CD4-positive, alpha-beta memory T cell (primary cell): ENCODE measurements at regions not wholly inside any gene's neighbourhood (a gene's known extent, or its start where the extent isn't known, plus 50 kb on each side); places are given as distances from the start of the nearest gene placed in this dataset.

Experiments used
- CTCF ChIA-PET: fragments of 350-600 bp; sonication (Branson Sonifier 250); formaldehyde crosslinking; loops from one replicate; lab custom pipeline; 2021; ENCODE audit warnings: inconsistent platforms; ENCODE audit not compliant: partially characterized antibody; lab: Charles Lee
- POLR2A ChIA-PET: fragments of 350-600 bp; sonication (Branson Sonifier 250); formaldehyde crosslinking; loops from one replicate; lab custom pipeline; 2021; ENCODE audit not compliant: partially characterized antibody; lab: Charles Lee
- DNase-seq, 5 donors: peaks; one replicate each; pipeline versions ENCODE4 v3.0.0 to v3.0.0-alpha.2; 2020 to 2022; ENCODE audit warnings: mixed read lengths in 1 of 5
- H3K27ac ChIP-seq: one replicate; pipeline ENCODE4 v1.7.0; 2013; ENCODE audit warnings: low read depth, low read length
- H3K27me3 ChIP-seq: 2 replicates; pipeline ENCODE4 v1.7.0; 2013; ENCODE audit warnings: mild to moderate bottlenecking, low read length, moderate library complexity; ENCODE audit not compliant: insufficient read depth
- H3K36me3 ChIP-seq: 2 replicates; pipeline ENCODE4 v1.7.0; 2013; ENCODE audit warnings: mild to moderate bottlenecking, low read length, moderate library complexity; ENCODE audit not compliant: insufficient read depth
- H3K4me1 ChIP-seq: 2 replicates; pipeline ENCODE4 v1.7.0; 2013; ENCODE audit warnings: mild to moderate bottlenecking, low read length, moderate library complexity; ENCODE audit not compliant: insufficient read depth
- H3K4me3 ChIP-seq, 2 donors: one replicate each; pipeline ENCODE4 v1.7.0; 2013; ENCODE audit warnings: low read length in 2 of 2, mild to moderate bottlenecking in 1 of 2
- H3K9me3 ChIP-seq, 2 donors: one replicate each; pipeline ENCODE4 v1.7.0; 2013; ENCODE audit warnings: low read length in 2 of 2, control low read depth in 1 of 2; ENCODE audit not compliant: control insufficient read depth in 1 of 2
- H3K27ac Mint-ChIP-seq, 7 donors: one replicate each; pipeline ENCODE4 v1.8.0; 2020 to 2021; ENCODE audit warnings: mixed read lengths in 7 of 7, mild to moderate bottlenecking in 6 of 7, inconsistent platforms in 3 of 7, moderate library complexity in 3 of 7
- H3K27me3 Mint-ChIP-seq, 2 donors: one replicate each; pipeline ENCODE4 v1.8.0; 2020 to 2021; ENCODE audit warnings: mixed read lengths in 2 of 2
- H3K36me3 Mint-ChIP-seq, 2 donors: one replicate each; pipeline ENCODE4 v1.8.0; 2020 to 2021; ENCODE audit warnings: mixed read lengths in 2 of 2, inconsistent platforms in 1 of 2, mild to moderate bottlenecking in 1 of 2
- H3K4me1 Mint-ChIP-seq, 4 donors: one replicate each; pipeline ENCODE4 v1.8.0; 2020 to 2021; ENCODE audit warnings: mixed read lengths in 4 of 4, mild to moderate bottlenecking in 1 of 4
- H3K4me3 Mint-ChIP-seq, 8 donors: one replicate each; pipeline ENCODE4 v1.8.0; 2020 to 2021; ENCODE audit warnings: mixed read lengths in 8 of 8, mild to moderate bottlenecking in 7 of 8, moderate library complexity in 6 of 8, inconsistent platforms in 3 of 8
- H3K9me3 Mint-ChIP-seq, 8 donors: one replicate each; pipeline ENCODE4 v1.8.0; 2020 to 2021; ENCODE audit warnings: mixed read lengths in 8 of 8, mild to moderate bottlenecking in 5 of 8, inconsistent platforms in 3 of 8, moderate library complexity in 1 of 8
- intact Hi-C: fragments of 100-400 bp; cut with micrococcal nuclease; formaldehyde crosslinking; loops from one replicate; pipeline ENCODE4 v1.15.1; 2023

- Histone ChIP-seq H3K27me3 (no peaks in the 10 kb centered on the region), H3K4me1 (no peaks in the 10 kb centered on the region), H3K9me3 (no peaks in the 10 kb centered on the region), H3K36me3 (no peaks in the 10 kb centered on the region), H3K27ac (no peak overlapping the region), H3K4me3 (no peak overlapping the region)
- H3K4me3 Mint-ChIP-seq = no peak overlapping the region
- no peaks in the 10 kb centered on the region for H3K27me3 Mint-ChIP-seq
- intact Hi-C loops = no loop called here
- ChIA-PET CTCF (no interaction called here), POLR2A (no interaction called here)
- H3K4me1 Mint-ChIP-seq = no peaks in the 10 kb centered on the region
- H3K27ac Mint-ChIP-seq = no peak overlapping the region
- H3K9me3 Mint-ChIP-seq = peaks cover 0 to 13% (median 6%) of the 10 kb centered on the region in 8 donors
- no peak for DNase-seq
- no peaks in the 10 kb centered on the region for H3K36me3 Mint-ChIP-seq
These were observed 1410.7 kb upstream of the ATXN8OS start for GRCh38 chr13:68696907-68697306.

- Histone ChIP-seq H3K9me3 (no peaks in the 10 kb centered on the region), H3K4me1 (no peaks in the 10 kb centered on the region), H3K27me3 (no peaks in the 10 kb centered on the region), H3K36me3 (no peaks in the 10 kb centered on the region), H3K27ac (no peak overlapping the region), H3K4me3 (no peak overlapping the region)
- no peak for DNase-seq
- H3K4me3 Mint-ChIP-seq = no peak overlapping the region
- no peak overlapping the region for H3K27ac Mint-ChIP-seq
- ChIA-PET CTCF (no interaction called here), POLR2A (no interaction called here)
- intact Hi-C loops = no loop called here
- peaks cover 0 to 11% (median 2%) of the 10 kb centered on the region in 8 donors for H3K9me3 Mint-ChIP-seq
- no peaks in the 10 kb centered on the region for H3K4me1 Mint-ChIP-seq
- H3K36me3 Mint-ChIP-seq = no peaks in the 10 kb centered on the region
- H3K27me3 Mint-ChIP-seq = no peaks in the 10 kb centered on the region
These were observed 1415.6 kb upstream of the ATXN8OS start for GRCh38 chr13:68692049-68692448.

DNA sequence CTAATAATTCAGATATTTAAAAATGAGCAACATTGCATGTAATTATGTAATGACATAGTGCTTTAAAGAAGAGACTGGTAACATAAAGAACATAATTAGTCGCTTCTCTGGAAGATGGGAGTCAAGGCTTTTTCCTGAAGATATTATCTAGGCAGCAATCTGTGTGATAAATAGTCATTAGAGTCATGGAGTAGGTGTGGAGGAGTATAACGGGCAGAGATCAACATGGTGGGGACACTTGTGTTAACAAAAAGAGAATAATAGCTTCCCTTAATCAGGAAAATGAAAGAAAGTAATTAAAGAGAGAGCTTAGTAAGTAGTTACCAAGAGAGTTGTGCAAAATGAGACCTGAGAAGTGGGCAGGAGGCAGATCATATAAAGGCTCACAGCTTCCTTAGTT, 1417.1 kb upstream of the ATXN8OS start:
- Mint-ChIP-seq H3K9me3 (peaks cover 0 to 12% (median 2%) of the 10 kb centered on the region in 8 donors), H3K27ac (no peak overlapping the region), H3K36me3 (no peaks in the 10 kb centered on the region), H3K4me1 (no peaks in the 10 kb centered on the region), H3K27me3 (no peaks in the 10 kb centered on the region), H3K4me3 (no peak overlapping the region)
- Histone ChIP-seq H3K4me1 (no peaks in the 10 kb centered on the region), H3K27ac (no peak overlapping the region), H3K4me3 (no peak overlapping the region), H3K27me3 (no peaks in the 10 kb centered on the region), H3K9me3 (no peaks in the 10 kb centered on the region), H3K36me3 (no peaks in the 10 kb centered on the region)
- CTCF ChIA-PET = no interaction called here
- POLR2A ChIA-PET = no interaction called here
- intact Hi-C loops = no loop called here
- no peak for DNase-seq

DNA sequence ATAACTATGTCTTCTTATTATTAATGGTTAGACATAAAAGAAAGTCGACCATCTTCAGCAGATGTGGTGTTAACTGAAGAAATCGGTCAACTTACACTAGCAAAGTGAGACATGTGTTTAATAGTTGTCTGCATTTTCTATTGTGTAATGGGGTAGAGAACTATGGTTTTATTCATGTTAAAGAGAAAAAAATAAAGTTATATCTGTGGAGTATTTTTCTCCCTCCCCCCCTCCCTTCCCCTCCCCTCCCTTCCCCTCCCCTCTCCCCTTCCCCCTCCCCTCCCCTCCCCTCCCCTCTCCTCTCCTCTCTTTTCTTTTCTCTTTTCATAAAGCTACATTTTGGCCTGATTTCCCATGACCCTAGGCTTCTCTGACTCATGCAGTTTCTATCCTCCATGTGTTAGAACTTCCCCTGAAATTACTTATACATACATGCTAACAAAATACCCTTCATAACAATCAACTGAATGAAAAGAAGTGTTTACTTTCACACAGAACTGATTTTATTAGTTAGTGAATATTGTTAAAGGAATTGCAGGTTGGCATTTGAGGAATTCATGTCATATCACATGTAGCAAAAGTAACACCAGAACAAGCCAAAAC, 1431.0 kb upstream of the ATXN8OS start:
- POLR2A ChIA-PET = no interaction called here
- peaks cover 0 to 9% (median under 1%) of the 10 kb centered on the region in 8 donors for H3K9me3 Mint-ChIP-seq

DNA sequence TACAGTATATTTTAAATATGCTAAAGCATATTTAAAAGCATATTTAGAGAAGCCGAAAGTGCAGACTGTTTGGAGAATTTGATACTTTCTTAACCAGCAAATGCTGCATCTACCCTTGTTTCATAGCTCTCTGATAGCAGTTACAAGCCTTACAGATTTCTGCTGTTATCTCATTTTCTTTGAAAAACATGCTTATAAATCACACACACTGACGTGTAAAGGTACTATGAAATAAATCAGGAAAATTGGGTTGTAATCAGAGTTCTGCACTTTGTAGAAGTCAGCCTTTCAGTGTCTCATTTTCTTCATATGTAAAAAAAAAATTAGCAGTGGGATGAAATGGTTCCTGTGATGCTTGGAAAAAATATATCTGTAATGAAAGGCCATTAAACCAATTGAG, 1432.4 kb upstream of the ATXN8OS start:
- Mint-ChIP-seq H3K27me3 (no peaks in the 10 kb centered on the region), H3K9me3 (peaks cover 0 to 10% (median under 1%) of the 10 kb centered on the region in 8 donors), H3K27ac (no peak overlapping the region), H3K4me3 (no peak overlapping the region), H3K4me1 (no peaks in the 10 kb centered on the region), H3K36me3 (no peaks in the 10 kb centered on the region)
- no peak for DNase-seq
- no peak overlapping the region for H3K27ac ChIP-seq
- no peaks in the 10 kb centered on the region for H3K27me3 ChIP-seq
- ChIA-PET POLR2A (no interaction called here), CTCF (no interaction called here)
- H3K4me3 ChIP-seq = no peak overlapping the region
- H3K4me1 ChIP-seq = no peaks in the 10 kb centered on the region
- H3K9me3 ChIP-seq = no peaks in the 10 kb centered on the region
- intact Hi-C loops = no loop called here
- H3K36me3 ChIP-seq = no peaks in the 10 kb centered on the region

More for the DNA sequence above, 1431.0 kb upstream of the ATXN8OS start:
- Mint-ChIP-seq H3K36me3 (no peaks in the 10 kb centered on the region), H3K4me3 (no peak overlapping the region), H3K4me1 (no peaks in the 10 kb centered on the region), H3K27ac (no peak overlapping the region), H3K27me3 (no peaks in the 10 kb centered on the region)
- CTCF ChIA-PET = no interaction called here
- Histone ChIP-seq H3K27me3 (no peaks in the 10 kb centered on the region), H3K4me1 (no peaks in the 10 kb centered on the region), H3K27ac (no peak overlapping the region), H3K36me3 (no peaks in the 10 kb centered on the region), H3K9me3 (no peaks in the 10 kb centered on the region), H3K4me3 (no peak overlapping the region)
- intact Hi-C loops = no loop called here
- no peak for DNase-seq

DNA sequence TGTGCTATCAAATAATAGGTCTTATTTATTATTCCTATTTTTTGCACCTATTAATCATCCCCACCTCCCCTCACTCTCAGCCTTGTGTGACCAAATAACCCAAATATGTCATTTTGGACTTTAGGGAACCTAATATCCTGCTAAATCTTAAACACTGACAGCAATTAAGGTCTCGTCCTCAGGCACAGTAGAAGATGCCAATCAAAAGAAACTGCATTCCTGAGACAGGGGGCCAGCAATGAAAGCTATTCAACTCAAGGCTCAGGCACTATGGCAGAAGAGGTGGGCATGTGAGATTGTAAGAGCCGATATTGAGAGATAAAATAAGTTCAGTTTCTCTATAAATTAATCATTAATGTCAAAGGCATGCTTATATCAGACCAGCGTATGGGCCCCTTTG, 1437.7 kb upstream of the PCDH9 start:
- ChIA-PET CTCF (no interaction called here), POLR2A (no interaction called here)
- no peak overlapping the region for H3K4me3 Mint-ChIP-seq
- no peaks in the 10 kb centered on the region for H3K36me3 Mint-ChIP-seq
- H3K9me3 Mint-ChIP-seq = peaks cover 0 to 4% (median 0%) of the 10 kb centered on the region in 8 donors
- Histone ChIP-seq H3K4me1 (no peaks in the 10 kb centered on the region), H3K36me3 (no peaks in the 10 kb centered on the region), H3K9me3 (peaks cover 0 to 5% of the 10 kb centered on the region in 2 donors), H3K4me3 (no peak overlapping the region), H3K27me3 (no peaks in the 10 kb centered on the region), H3K27ac (no peak overlapping the region)
- no peak overlapping the region for H3K27ac Mint-ChIP-seq
- intact Hi-C loops = no loop called here
- no peaks in the 10 kb centered on the region for H3K4me1 Mint-ChIP-seq
- DNase-seq = no peak
- H3K27me3 Mint-ChIP-seq = no peaks in the 10 kb centered on the region

- no peak for DNase-seq
- no peak overlapping the region for H3K27ac ChIP-seq
- H3K4me3 ChIP-seq = no peak overlapping the region
- Mint-ChIP-seq H3K4me1 (no peaks in the 10 kb centered on the region), H3K9me3 (peaks cover 0 to 4% (median 0%) of the 10 kb centered on the region in 8 donors), H3K27ac (no peak overlapping the region), H3K4me3 (no peak overlapping the region), H3K36me3 (no peaks in the 10 kb centered on the region), H3K27me3 (no peaks in the 10 kb centered on the region)
- ChIA-PET POLR2A (no interaction called here), CTCF (no interaction called here)
- no peaks in the 10 kb centered on the region for H3K36me3 ChIP-seq
- no peaks in the 10 kb centered on the region for H3K4me1 ChIP-seq
- H3K9me3 ChIP-seq = peaks cover 0 to 5% of the 10 kb centered on the region in 2 donors
- intact Hi-C loops = no loop called here
- no peaks in the 10 kb centered on the region for H3K27me3 ChIP-seq
These were observed 1436.8 kb upstream of the PCDH9 start for GRCh38 chr13:68666774-68667397.
